Upper lobe of left lung (tissue), 6 donors: ENCODE measurements at regions not wholly inside any gene's neighbourhood (a gene's known extent, or its start where the extent isn't known, plus 50 kb on each side); places are given as distances from the start of the nearest gene placed in this dataset.

Experiments used
- ATAC-seq, 2 donors: fragments of 200-7000 bp; cut with Tn5 transposase; one replicate each; pipeline ENCODE4 v1.9.1; 2022; ENCODE audit warnings: mild to moderate bottlenecking in 2 of 2, moderate library complexity in 2 of 2; ENCODE audit not compliant: low FRiP score in 2 of 2
- DNase-seq, 2 donors: peaks; one replicate each; pipeline ENCODE4 v3.0.0-alpha.2; 2019 to 2020
- H3K27ac ChIP-seq, 4 donors: fragments of 200-600 bp; sonication (generic); one replicate each; pipeline ENCODE4 v1.5.1; 2016 to 2019
- H3K27me3 ChIP-seq, 4 donors: fragments of 200-600 bp; sonication (generic); one replicate each; pipeline ENCODE4 v1.5.1; 2017 to 2019
- H3K36me3 ChIP-seq, 4 donors: fragments of 200-600 bp; sonication (generic); one replicate each; pipeline ENCODE4 v1.5.1; 2016 to 2019
- H3K4me1 ChIP-seq, 4 donors: fragments of 200-600 bp; sonication (generic); one replicate each; pipeline ENCODE4 v1.5.1; 2018 to 2019
- H3K4me3 ChIP-seq, 4 donors: fragments of 200-600 bp; sonication (generic); one replicate each; pipeline ENCODE4 v1.5.1; 2017 to 2019; ENCODE audit warnings: mild to moderate bottlenecking in 2 of 4, moderate library complexity in 1 of 4
- H3K9me3 ChIP-seq, 4 donors: fragments of 200-600 bp; sonication (generic); one replicate each; pipeline ENCODE4 v1.5.1; 2018 to 2019
- EP300 ChIP-seq, 4 donors: sonication (generic); formaldehyde crosslinking; IDR thresholded peaks; one replicate each; pipeline ENCODE4 v1.5.1; 2017; ENCODE audit warnings: antibody characterized with exemption in 4 of 4, control low read depth in 2 of 4
- POLR2A ChIP-seq, 4 donors: fragments of 450-650 bp; IDR thresholded peaks; one replicate each; pipeline ENCODE4 v1.5.1; 2016 to 2017; ENCODE audit warnings: antibody characterized with exemption in 4 of 4, mild to moderate bottlenecking in 2 of 4
- POLR2AphosphoS5 ChIP-seq, 2 donors: sonication (generic); formaldehyde crosslinking; IDR thresholded peaks; one replicate each; pipeline ENCODE4 v1.5.1; 2017; ENCODE audit warnings: antibody characterized with exemption in 2 of 2
- WGBS, 2 donors: methylation state at CpG; one replicate each; pipeline ENCODE4 v1.1.5; 2017 to 2018; 5-methylcytosine and 5-hydroxymethylcytosine counted together
- TF ChIP-seq, protein P1 (sequence below), 6 experiments: fragments of 450-650 bp in 4 of 6; fragments of 200-600 bp in 2 of 6; sonication (generic) in 2 of 6; IDR thresholded peaks; one replicate each; pipeline ENCODE4 v1.5.1; 2016 to 2019; ENCODE audit warnings: antibody characterized with exemption in 6 of 6
- donor health status: DM: no; HTN: no; CAD: no; lungs with moderate emphysema.
- donor health status: DM: no; HTN: yes; CAD: no; lungs with severe emphysema.

DNA sequence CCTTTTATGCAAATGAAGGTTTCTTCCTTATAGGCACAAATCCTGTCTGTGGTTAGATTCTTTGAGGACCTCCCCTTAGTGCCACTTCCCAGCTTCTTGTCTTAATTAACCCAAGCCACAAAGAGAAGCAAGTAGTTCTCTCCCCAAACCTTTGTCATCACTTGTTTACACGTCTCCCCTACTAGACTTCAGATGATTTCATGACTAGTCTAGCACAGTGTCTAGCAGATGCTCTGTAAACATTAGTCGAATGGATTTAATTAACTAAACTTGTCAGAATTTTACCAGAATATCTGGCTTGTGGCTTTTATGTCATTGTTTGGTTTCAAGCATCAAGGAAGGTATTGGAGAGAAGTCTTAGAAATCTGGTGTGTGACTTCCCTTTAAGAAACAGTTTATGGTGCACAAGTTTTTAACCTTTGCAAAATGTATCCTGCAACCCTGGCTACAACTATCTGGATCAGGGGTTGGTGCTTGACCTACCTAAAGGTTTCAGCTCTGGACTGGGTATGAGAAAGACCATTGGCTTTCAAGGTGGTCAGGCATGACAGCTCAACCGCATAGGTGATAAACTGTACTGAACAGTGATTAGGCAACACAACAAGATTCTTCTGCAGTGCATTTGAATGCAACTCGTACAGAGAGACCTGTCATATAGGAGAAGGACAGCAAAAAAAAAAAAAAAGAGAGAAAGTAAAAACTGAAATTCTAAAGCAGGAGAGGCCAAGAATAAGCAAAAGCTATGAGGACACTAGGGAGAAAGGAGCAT, 93.2 kb upstream of the CCDC150 start:
- H3K9me3 ChIP-seq = no peaks in the 10 kb centered on the region
- WGBS, 2 donors = 88 to 91% methylated on average over 4 of the region's 4 CpGs
- no peaks in the 10 kb centered on the region for H3K36me3 ChIP-seq

DNA sequence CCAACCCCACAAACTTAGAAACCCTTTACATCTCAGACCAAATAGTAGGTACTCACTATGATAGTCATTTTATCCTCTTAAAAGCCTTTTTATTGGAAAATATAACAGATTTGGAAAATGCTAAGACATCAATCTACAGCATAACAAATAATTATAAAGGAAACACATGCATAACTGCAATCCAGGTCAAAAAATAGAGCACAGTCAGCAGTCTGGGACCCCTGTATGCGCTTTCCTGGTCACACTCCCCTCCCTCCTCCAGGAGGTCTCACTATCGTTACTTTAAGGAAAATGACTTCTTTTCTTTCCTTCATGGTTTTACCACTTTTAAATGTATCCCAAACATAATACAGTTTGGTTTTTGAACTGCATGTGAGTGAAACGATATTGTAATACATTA, 90.5 kb upstream of the CCDC150 start:
- DNase-seq (no peak), ATAC-seq (no peak)
- TF ChIP-seq EP300 (IDR thresholded peaks at IDR 0.05) (no peak), POLR2A (IDR thresholded peaks at IDR 0.05) (no peak), POLR2AphosphoS5 (IDR thresholded peaks at IDR 0.05) (no peak)
- TF ChIP-seq, protein P1, sequence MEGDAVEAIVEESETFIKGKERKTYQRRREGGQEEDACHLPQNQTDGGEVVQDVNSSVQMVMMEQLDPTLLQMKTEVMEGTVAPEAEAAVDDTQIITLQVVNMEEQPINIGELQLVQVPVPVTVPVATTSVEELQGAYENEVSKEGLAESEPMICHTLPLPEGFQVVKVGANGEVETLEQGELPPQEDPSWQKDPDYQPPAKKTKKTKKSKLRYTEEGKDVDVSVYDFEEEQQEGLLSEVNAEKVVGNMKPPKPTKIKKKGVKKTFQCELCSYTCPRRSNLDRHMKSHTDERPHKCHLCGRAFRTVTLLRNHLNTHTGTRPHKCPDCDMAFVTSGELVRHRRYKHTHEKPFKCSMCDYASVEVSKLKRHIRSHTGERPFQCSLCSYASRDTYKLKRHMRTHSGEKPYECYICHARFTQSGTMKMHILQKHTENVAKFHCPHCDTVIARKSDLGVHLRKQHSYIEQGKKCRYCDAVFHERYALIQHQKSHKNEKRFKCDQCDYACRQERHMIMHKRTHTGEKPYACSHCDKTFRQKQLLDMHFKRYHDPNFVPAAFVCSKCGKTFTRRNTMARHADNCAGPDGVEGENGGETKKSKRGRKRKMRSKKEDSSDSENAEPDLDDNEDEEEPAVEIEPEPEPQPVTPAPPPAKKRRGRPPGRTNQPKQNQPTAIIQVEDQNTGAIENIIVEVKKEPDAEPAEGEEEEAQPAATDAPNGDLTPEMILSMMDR (IDR thresholded peaks at IDR 0.05) = no peak
- no peaks in the 10 kb centered on the region for H3K9me3 ChIP-seq
- WGBS, 2 donors = 95% methylated on average over 3 of the region's 3 CpGs
- H3K4me1 ChIP-seq = no peaks in the 10 kb centered on the region
- H3K4me3 ChIP-seq = no peak overlapping the region
- no peaks in the 10 kb centered on the region for H3K36me3 ChIP-seq
- no peaks in the 10 kb centered on the region for H3K27me3 ChIP-seq
- H3K27ac ChIP-seq = no peak overlapping the region

More for the DNA sequence above, 93.2 kb upstream of the CCDC150 start:
- ATAC-seq (no peak), DNase-seq (no peak)
- no peaks in the 10 kb centered on the region for H3K27me3 ChIP-seq
- no peak overlapping the region for H3K4me3 ChIP-seq
- no peaks in the 10 kb centered on the region for H3K4me1 ChIP-seq
- H3K27ac ChIP-seq = no peak overlapping the region
- no peak for TF ChIP-seq EP300 (IDR thresholded peaks at IDR 0.05)
- TF ChIP-seq, protein P1 (IDR thresholded peaks at IDR 0.05) = no peak
- no peak for TF ChIP-seq POLR2AphosphoS5 (IDR thresholded peaks at IDR 0.05)
- TF ChIP-seq POLR2A (IDR thresholded peaks at IDR 0.05) = no peak

DNA sequence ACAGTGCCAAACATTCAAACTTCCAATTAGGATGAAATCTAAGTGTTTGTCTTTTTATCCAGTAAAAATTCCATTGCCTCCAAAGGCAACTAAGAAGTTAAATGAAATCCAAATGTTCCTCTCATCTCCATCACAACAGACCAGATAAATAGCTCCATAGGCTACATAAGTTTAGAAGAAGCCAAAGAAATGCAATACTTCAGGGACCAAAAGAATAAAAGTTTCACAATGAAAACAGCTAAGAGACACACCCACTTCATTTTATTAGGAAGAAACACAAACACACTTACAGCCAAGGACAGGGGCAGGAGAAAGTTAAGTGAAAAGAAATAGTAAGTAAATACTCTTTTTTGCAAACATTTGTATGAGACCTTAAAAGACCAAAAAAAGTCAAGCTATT, 88.5 kb upstream of the CCDC150 start:
- no peaks in the 10 kb centered on the region for H3K36me3 ChIP-seq
- TF ChIP-seq EP300 (IDR thresholded peaks at IDR 0.05) = no peak
- no peak for TF ChIP-seq POLR2A (IDR thresholded peaks at IDR 0.05)
- TF ChIP-seq POLR2AphosphoS5 (IDR thresholded peaks at IDR 0.05) = no peak
- TF ChIP-seq, protein P1 (IDR thresholded peaks at IDR 0.05) = no peak
- ATAC-seq (peak in 1 of 2 donors; percentile 22), DNase-seq (no peak)
- H3K27ac ChIP-seq = no peak overlapping the region
- no peak overlapping the region for H3K4me3 ChIP-seq
- H3K27me3 ChIP-seq = no peaks in the 10 kb centered on the region
- no peaks in the 10 kb centered on the region for H3K4me1 ChIP-seq
- no peaks in the 10 kb centered on the region for H3K9me3 ChIP-seq

- H3K27ac ChIP-seq = no peak overlapping the region
- DNase-seq (no peak), ATAC-seq (no peak)
- no peaks in the 10 kb centered on the region for H3K4me1 ChIP-seq
- 95 to 96% methylated on average over 3 of the region's 3 CpGs for WGBS, 2 donors
- TF ChIP-seq EP300 (IDR thresholded peaks at IDR 0.05) (no peak), POLR2A (IDR thresholded peaks at IDR 0.05) (no peak), POLR2AphosphoS5 (IDR thresholded peaks at IDR 0.05) (no peak)
- TF ChIP-seq, protein P1 (IDR thresholded peaks at IDR 0.05) = no peak
- no peaks in the 10 kb centered on the region for H3K9me3 ChIP-seq
- no peaks in the 10 kb centered on the region for H3K36me3 ChIP-seq
- no peak overlapping the region for H3K4me3 ChIP-seq
- no peaks in the 10 kb centered on the region for H3K27me3 ChIP-seq
Observed at GRCh38 chr2:196555161-196555560, 84.4 kb upstream of the CCDC150 start.

DNA sequence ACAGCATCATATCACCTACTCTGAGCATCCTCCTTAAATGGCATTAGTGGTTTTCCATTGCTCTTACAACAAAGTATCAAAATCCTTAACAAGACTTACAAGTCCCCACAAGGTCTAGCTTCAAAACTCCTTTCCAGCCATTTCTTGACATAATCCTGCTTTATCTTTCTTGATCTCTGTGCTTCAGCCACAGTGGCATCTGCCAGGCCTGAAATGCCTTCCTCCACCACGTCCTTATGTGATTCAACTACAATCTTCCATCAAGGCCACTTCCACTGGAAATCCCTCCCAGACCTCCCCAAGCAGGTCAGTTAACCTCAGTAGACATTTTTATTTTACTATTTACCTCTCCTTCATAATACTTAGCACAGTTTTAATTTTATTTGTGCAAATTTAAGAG, 83.8 kb upstream of the CCDC150 start:
- H3K36me3 ChIP-seq = no peaks in the 10 kb centered on the region
- no peak for DNase-seq
- no peak for ATAC-seq
- H3K27me3 ChIP-seq = no peaks in the 10 kb centered on the region
- TF ChIP-seq, protein P1 (IDR thresholded peaks at IDR 0.05) = no peak
- no peak for TF ChIP-seq EP300 (IDR thresholded peaks at IDR 0.05)
- TF ChIP-seq POLR2AphosphoS5 (IDR thresholded peaks at IDR 0.05) = no peak
- no peak for TF ChIP-seq POLR2A (IDR thresholded peaks at IDR 0.05)
- no peak overlapping the region for H3K4me3 ChIP-seq
- 62 to 79% methylated on average over 1 of the region's 1 CpG for WGBS, 2 donors
- no peaks in the 10 kb centered on the region for H3K4me1 ChIP-seq
- no peak overlapping the region for H3K27ac ChIP-seq
- no peaks in the 10 kb centered on the region for H3K9me3 ChIP-seq
